Adipocyte (in vitro differentiated cells): ENCODE measurements at regions not wholly inside any gene's neighbourhood (a gene's known extent, or its start where the extent isn't known, plus 50 kb on each side); places are given as distances from the start of the nearest gene placed in this dataset.
"Not testable (repeated sequence)": the region's sequence is repeated elsewhere in the genome, so short reads cannot be mapped to it uniquely, and the experiment has no call there.

Experiments
- DNase-seq: peaks from one replicate; pipeline ENCODE4 v3.0.0-alpha.2; 2015; ENCODE audit warnings: low read depth
- H3K27me3 ChIP-seq: replicated peaks from 2 replicates; pipeline ENCODE4 v1.7.0; 2013; ENCODE audit warnings: mild to moderate bottlenecking, low read length, moderate library complexity; ENCODE audit not compliant: control insufficient read depth, insufficient read depth
- H3K36me3 ChIP-seq: 2 replicates; pipeline ENCODE4 v1.7.0; 2013; ENCODE audit warnings: low read length, mild to moderate bottlenecking, moderate library complexity; ENCODE audit not compliant: control insufficient read depth, insufficient read depth, severe bottlenecking
- H3K4me1 ChIP-seq: 2 replicates; pipeline ENCODE4 v1.7.0; 2013; ENCODE audit warnings: mild to moderate bottlenecking, low read length, moderate library complexity; ENCODE audit not compliant: control insufficient read depth, insufficient read depth
- H3K4me3 ChIP-seq: 2 replicates; pipeline ENCODE4 v1.7.0; 2013; ENCODE audit warnings: mild to moderate bottlenecking, low read length, moderate library complexity
- H3K9ac ChIP-seq: 2 replicates; pipeline ENCODE4 v1.7.0; 2013; ENCODE audit warnings: mild to moderate bottlenecking, low read length, moderate library complexity
- H3K9me3 ChIP-seq: 2 replicates; pipeline ENCODE4 v1.7.0; 2013; ENCODE audit warnings: mild to moderate bottlenecking, low read length, moderate library complexity; ENCODE audit not compliant: control insufficient read depth

DNA sequence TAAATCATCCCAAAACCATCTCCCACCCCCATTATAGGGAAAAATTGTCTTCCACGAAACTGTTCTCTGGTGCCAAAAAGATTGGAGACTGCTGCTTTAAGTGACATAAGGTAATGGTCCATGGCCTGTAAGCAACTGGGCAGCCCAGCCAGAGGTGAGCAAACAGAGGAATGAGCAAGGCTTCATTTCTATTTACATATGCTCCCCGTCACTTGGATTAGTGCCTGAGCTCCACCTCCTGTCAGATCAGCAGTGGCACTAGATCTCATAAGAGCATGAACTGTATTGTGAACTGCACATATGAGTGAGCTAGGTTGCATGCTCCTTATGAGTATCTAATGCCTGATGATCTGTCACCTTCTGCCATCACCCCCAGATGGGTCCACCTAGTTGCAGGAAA lies 1159.8 kb upstream of the ALCAM start:
- no peak overlapping the region for H3K9ac ChIP-seq
- no peaks in the 10 kb centered on the region for H3K4me1 ChIP-seq
- no peaks in the 10 kb centered on the region for H3K27me3 ChIP-seq
- H3K9me3 ChIP-seq: no peaks in the 10 kb centered on the region
- no peaks in the 10 kb centered on the region for H3K36me3 ChIP-seq
- H3K4me3 ChIP-seq: no peak overlapping the region
- DNase-seq: no peak

DNA sequence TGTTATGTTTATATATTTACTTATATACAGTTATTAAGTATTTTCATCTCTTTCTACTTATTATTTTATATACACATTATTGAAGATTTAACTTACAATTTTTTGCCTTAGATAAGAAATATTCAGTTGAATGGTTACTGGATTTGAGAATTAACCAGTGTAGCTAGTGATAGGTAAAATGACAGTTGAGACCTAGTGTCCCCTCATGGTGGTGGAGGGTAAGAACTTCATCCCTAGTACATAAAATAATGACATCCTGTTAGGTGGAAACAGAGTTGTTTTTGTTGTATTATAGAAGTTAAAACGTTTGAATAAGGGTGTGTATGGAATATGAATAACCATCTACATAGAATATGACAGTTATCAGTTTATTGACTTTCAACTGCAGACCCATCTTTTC lies 1152.4 kb upstream of the ALCAM start:
- Histone ChIP-seq H3K9me3 (no peaks in the 10 kb centered on the region), H3K4me3 (no peak overlapping the region), H3K4me1 (no peaks in the 10 kb centered on the region), H3K36me3 (no peaks in the 10 kb centered on the region), H3K9ac (no peak overlapping the region), H3K27me3 (no peaks in the 10 kb centered on the region)
- DNase-seq: no peak

DNA sequence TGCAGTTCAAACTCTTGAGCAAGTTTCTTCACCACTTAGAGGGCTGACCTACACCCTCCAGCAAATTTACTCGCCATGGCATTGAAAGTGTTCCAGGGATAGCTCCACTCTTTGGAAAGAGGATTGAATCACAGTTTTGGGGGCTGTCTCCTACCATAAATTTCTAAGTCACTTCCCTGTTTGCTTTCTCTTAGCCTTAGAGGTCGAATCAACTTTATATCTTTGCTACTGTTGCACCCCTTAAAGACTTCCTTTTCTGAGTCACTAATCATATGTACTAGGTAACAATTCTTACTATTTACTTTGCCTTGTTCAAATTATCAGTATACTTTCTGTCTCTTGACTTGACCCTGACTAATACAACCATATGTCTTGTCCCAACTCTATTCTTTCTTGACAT lies 1151.8 kb upstream of the ALCAM start:
- no peaks in the 10 kb centered on the region for H3K27me3 ChIP-seq
- DNase-seq: no peak

DNA sequence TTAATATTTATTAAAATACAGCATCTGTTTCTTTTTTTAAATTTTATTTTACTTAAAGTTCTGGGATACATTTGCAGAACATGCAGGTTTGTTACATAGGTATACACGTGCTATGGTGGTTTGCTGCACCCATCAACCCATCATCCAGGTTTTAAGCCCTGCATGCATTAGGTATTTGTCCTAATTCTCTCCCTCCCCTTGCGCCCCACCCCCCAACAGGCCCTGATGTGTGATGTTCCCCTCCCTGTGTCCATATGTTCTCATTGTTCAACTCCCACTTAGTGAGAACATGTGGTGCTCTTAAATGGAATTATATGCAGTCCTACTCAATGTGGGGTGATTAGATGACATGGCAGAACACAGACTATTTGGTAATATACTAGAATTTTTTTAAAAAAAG lies 1147.7 kb upstream of the ALCAM start:
- not testable (repeated sequence) for H3K27me3 ChIP-seq, H3K9me3 ChIP-seq, H3K9ac ChIP-seq, H3K36me3 ChIP-seq, DNase-seq, H3K4me3 ChIP-seq, H3K4me1 ChIP-seq

More for the DNA sequence above, 1151.8 kb upstream of the ALCAM start:
- Histone ChIP-seq H3K9me3 (no peaks in the 10 kb centered on the region), H3K4me3 (no peak overlapping the region), H3K4me1 (no peaks in the 10 kb centered on the region), H3K36me3 (no peaks in the 10 kb centered on the region), H3K9ac (no peak overlapping the region)

DNA sequence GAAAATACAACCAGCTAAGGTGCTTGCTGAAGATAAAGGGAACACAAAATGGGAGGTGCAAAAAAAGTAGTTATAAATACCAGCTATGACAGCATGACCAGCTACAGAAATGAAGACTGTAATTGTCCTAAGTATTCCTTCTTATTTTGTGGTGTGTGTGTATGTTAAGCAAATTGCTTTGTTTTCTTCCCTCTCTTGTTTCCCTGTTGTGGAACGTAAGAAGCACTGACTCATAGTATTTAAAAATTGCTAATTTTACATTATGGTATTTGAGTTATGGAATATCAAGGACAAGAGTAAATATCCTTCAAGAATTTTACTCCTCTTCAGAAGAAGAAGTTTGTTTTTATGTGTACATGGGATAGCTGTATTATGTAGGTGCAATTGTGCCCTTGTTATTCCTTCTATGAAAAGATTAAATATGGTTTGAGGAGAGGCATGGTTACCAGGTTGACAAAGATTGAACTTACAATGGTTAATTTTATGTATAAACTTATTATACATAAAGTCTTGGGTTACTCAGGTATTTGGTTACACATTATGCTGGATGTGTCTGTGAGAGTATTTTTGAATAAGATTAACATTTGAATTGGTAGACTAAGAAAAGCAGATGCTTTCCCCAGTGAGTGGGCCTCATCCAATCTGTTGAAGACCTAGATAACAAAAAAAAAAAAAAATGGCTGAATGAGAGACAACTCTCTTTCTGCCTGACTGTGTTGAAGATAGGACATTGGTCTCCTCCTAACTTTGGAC lies 1132.1 kb upstream of the ALCAM start:
- Histone ChIP-seq H3K9me3 (no peaks in the 10 kb centered on the region), H3K9ac (no peak overlapping the region), H3K27me3 (no peaks in the 10 kb centered on the region), H3K36me3 (no peaks in the 10 kb centered on the region), H3K4me1 (no peaks in the 10 kb centered on the region), H3K4me3 (no peak overlapping the region)
- DNase-seq: no peak

DNA sequence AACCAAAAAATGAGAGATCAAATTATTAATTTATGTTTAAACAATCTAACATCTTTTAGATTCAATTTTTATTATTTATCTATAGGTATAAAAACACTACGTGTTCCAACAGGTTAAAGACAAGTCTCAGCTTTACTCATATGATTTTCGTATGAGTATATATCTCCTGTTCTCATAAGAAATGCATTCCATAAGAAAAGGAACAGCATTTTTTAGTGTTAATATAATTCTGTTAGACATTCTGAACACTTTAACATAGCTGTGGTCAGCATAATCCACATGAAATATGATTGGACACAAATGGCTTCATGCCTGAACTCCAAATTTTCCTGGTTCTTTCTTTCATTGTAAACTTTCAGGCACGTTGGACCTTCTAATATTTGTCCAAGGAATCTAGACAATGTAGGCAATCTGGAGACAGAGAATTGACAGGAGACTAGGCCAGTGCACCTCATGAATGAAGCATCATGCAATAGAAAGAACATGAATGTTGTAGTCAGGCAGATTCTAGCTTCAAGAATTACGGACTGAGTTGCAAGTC lies 1122.0 kb upstream of the ALCAM start:
- Histone ChIP-seq H3K9ac (no peak overlapping the region), H3K4me3 (no peak overlapping the region), H3K9me3 (peaks cover 4% of the 10 kb centered on the region), H3K27me3 (no peaks in the 10 kb centered on the region), H3K4me1 (no peaks in the 10 kb centered on the region), H3K36me3 (no peaks in the 10 kb centered on the region)
- DNase-seq: peak; percentile 50

DNA sequence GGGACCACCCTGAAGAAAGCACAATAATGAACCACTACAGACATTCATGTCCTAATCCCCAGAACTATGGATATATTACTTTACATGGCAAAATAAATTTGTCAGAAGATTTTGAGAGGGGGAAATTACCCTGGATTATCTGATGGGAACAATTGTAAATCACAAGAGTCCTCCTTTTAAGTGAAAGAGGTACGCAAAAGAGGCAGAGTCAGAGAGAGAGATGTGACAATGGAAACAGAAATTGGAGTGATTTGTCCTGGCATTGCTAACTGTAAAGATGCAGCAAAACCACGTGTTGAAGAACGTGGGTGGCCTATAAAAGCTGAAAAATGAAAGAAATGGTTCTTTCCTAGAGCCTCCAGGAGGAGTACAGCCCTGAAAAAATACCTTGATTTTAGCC lies 1121.4 kb upstream of the ALCAM start:
- DNase-seq: peak; percentile 6
- H3K9me3 ChIP-seq: peaks cover 4% of the 10 kb centered on the region
- H3K36me3 ChIP-seq: no peaks in the 10 kb centered on the region
- no peaks in the 10 kb centered on the region for H3K27me3 ChIP-seq
- H3K4me3 ChIP-seq: no peak overlapping the region
- no peak overlapping the region for H3K9ac ChIP-seq
- H3K4me1 ChIP-seq: no peaks in the 10 kb centered on the region

DNA sequence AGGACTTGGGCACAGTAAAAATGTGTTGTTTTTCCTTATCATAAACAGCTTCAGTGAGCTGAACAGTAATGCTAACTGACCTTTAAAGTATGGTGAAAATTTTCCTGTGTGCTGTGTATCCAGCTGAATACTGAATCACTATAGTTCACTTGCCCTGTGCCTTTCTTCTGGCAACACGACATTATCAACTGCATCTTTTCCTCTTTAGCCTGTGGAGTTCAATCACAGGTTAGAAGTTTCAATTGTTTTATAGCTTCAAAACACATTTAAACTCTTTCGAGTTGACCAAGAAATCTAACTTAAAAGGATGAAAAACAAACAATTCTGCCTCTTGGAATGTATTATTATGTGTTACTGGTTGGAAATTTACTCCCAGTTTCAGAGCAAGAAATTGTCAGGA lies 1120.7 kb upstream of the ALCAM start:
- Histone ChIP-seq H3K4me1 (no peaks in the 10 kb centered on the region), H3K27me3 (no peaks in the 10 kb centered on the region), H3K9ac (no peak overlapping the region), H3K4me3 (no peak overlapping the region), H3K9me3 (peaks cover 4% of the 10 kb centered on the region), H3K36me3 (no peaks in the 10 kb centered on the region)
- peak; percentile 39 for DNase-seq

DNA sequence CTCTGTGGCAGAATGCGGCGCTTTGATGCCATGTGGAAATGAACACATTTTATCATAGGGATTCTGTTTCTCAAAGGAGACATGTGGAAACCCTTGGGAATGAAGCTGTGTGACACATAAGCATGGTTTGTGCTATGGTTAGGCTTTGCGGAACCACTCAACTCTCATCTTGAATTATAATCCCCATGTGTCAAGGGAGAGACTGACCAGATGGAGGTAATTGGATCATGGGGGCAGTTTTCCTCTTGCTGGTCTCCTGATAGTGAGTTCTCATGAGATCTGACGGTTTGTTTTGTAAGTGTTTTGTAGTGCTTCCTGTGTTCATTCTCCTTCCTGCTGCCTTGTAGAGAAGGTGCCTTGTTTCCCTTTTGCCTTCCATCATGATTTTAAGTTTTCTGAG lies 1109.2 kb upstream of the ALCAM start:
- no peaks in the 10 kb centered on the region for H3K9me3 ChIP-seq
- DNase-seq: no peak
- no peaks in the 10 kb centered on the region for H3K27me3 ChIP-seq
- no peaks in the 10 kb centered on the region for H3K4me1 ChIP-seq
- H3K4me3 ChIP-seq: no peak overlapping the region
- H3K36me3 ChIP-seq: no peaks in the 10 kb centered on the region
- no peak overlapping the region for H3K9ac ChIP-seq

DNA sequence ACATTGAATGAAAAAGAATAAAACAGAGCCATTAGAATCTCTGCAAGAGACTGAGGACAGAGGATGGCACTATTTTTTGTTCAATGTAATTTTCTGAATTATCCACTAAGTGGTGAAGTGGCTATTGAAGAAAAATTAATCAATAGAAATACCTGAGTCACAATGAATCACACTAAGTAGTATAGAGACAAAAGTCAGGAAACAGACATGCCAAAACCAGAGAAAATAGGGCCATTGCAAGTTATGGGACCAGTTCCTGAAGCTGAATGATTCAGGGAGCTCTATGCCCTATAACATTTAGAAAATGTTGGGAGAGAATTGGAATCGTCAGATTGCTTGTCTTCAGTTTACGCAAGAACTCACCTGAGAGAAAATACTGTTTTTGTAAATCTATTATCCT lies 1103.2 kb upstream of the ALCAM start:
- no peak for DNase-seq
- Histone ChIP-seq H3K9ac (no peak overlapping the region), H3K36me3 (no peaks in the 10 kb centered on the region), H3K4me3 (no peak overlapping the region), H3K27me3 (no peaks in the 10 kb centered on the region), H3K9me3 (no peaks in the 10 kb centered on the region), H3K4me1 (no peaks in the 10 kb centered on the region)

DNA sequence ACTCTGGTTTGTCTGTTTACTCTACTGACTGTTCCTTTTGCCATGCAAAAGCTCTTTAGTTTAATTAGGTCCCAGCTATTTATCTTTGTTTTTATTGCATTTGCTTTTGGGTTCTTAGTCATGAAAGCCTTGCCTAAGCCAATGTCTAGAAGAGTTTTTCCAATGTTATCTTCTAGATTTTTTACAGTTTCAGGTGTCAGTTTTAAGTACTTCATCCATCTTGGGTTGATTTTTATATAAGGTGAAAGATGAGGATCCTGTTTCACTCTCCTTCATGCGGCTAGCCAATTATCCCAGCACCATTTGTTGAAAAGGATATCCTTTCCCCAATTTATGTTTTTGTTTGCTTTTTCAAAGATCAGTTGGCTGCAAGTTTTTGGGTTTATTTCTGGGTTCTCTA lies 1100.5 kb upstream of the ALCAM start:
- not testable (repeated sequence) for H3K4me1 ChIP-seq, H3K9ac ChIP-seq, H3K27me3 ChIP-seq, H3K36me3 ChIP-seq, H3K9me3 ChIP-seq, DNase-seq, H3K4me3 ChIP-seq

DNA sequence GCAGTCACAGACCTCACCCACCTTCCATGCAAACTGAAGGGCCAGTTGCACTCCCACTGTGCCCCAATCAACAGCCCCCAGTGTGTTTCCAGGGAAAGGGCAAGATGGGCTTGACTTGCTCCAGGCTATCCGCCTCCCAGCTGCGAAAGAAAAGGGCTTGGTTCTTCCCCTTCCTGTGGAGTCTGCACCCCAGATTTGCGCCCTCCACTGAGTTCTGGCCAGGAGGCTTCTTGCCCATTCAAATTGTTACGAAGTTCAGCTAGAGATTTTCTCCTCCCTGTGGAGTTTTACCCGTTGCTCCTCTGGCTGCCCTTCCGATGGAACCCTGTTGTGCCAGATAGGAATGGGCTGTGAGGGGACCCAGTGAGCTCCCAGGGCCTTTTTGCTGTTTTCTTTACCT lies 1096.9 kb upstream of the ALCAM start:
- peaks cover 8% of the 10 kb centered on the region for H3K9me3 ChIP-seq
- no peak for DNase-seq
- H3K27me3 ChIP-seq: no peaks in the 10 kb centered on the region

More for the DNA sequence above, 1096.9 kb upstream of the ALCAM start:
- Histone ChIP-seq H3K36me3 (no peaks in the 10 kb centered on the region), H3K4me1 (no peaks in the 10 kb centered on the region), H3K4me3 (no peak overlapping the region), H3K9ac (no peak overlapping the region)
